Ectodermal cell (in vitro differentiated cells): ENCODE measurements at regions not wholly inside any gene's neighbourhood (a gene's known extent, or its start where the extent isn't known, plus 50 kb on each side); places are given as distances from the start of the nearest gene placed in this dataset.

ENCODE experiments used
- H3K27ac ChIP-seq: 2 replicates; pipeline ENCODE4 v1.7.0; 2013; ENCODE audit warnings: mild to moderate bottlenecking, low read depth, low read length; ENCODE audit not compliant: insufficient read depth, poor library complexity, severe bottlenecking
- H3K27me3 ChIP-seq: 2 replicates; pipeline ENCODE4 v1.7.0; 2013; ENCODE audit warnings: mild to moderate bottlenecking, low read length; ENCODE audit not compliant: insufficient read depth, control insufficient read depth, poor library complexity, severe bottlenecking
- H3K36me3 ChIP-seq: one replicate; pipeline ENCODE4 v1.7.0; 2013; ENCODE audit warnings: low read length; ENCODE audit not compliant: control insufficient read depth, insufficient read depth
- H3K4me1 ChIP-seq: one replicate; pipeline ENCODE4 v1.7.0; 2013; ENCODE audit warnings: low read length; ENCODE audit not compliant: control insufficient read depth, insufficient read depth
- H3K4me3 ChIP-seq: 2 replicates; pipeline ENCODE4 v1.7.0; 2013; ENCODE audit warnings: low read depth, low read length, control low read depth; ENCODE audit not compliant: insufficient read depth
- H3K9me3 ChIP-seq: 2 replicates; pipeline ENCODE4 v1.7.0; 2013; ENCODE audit warnings: mild to moderate bottlenecking, low read length, moderate library complexity; ENCODE audit not compliant: control insufficient read depth
- WGBS, 2 experiments: methylation state at CpG; one replicate each; pipeline ENCODE4 v1.1.7; 2013; ENCODE audit warnings: missing lambda C conversion rate in 2 of 2; 5-methylcytosine and 5-hydroxymethylcytosine counted together

DNA sequence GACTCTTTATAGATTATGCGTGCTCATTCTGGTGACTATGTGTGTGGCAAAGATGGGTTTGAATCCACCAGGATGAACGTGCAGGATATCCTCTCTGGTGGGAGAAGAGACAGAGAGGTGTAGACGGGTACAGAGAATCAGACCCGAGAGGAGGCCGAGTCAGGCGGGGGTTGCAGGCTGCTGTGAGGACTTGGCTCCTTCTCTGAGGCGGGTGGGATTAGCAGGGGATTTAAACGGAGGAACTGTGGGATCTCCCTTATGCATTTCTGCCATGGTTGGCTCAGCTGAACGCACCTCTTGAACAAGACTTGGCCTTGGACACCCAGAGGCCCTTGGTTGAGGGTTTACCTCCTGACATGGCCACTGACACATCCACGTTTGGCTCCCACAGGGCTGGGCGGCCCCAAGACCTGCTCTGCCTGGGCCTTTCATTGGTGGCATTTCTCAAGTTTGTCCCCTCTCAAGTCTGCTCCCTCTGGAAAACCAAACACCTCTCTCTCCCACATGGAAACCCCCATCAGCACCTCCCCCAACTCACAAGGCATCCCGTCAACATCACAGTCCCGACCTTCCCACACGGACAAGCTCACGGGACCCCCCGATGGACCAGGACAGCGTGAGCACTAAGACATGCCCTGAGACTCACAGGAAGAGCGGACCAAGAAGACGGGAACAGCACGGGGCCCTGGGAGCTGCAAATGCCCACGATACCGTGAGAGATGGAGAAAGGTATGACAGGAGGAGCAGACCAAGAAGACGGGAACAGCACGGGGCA is 158.3 kb downstream of the RTP5 start:
- Histone ChIP-seq H3K27me3 (peaks cover 6% of the 10 kb centered on the region), H3K9me3 (no peaks in the 10 kb centered on the region), H3K27ac (no peak overlapping the region), H3K36me3 (no peaks in the 10 kb centered on the region), H3K4me3 (no peak overlapping the region), H3K4me1 (no peaks in the 10 kb centered on the region)
- 92 to 93% methylated on average over 24 of the region's 24 CpGs for WGBS, 2 experiments

DNA sequence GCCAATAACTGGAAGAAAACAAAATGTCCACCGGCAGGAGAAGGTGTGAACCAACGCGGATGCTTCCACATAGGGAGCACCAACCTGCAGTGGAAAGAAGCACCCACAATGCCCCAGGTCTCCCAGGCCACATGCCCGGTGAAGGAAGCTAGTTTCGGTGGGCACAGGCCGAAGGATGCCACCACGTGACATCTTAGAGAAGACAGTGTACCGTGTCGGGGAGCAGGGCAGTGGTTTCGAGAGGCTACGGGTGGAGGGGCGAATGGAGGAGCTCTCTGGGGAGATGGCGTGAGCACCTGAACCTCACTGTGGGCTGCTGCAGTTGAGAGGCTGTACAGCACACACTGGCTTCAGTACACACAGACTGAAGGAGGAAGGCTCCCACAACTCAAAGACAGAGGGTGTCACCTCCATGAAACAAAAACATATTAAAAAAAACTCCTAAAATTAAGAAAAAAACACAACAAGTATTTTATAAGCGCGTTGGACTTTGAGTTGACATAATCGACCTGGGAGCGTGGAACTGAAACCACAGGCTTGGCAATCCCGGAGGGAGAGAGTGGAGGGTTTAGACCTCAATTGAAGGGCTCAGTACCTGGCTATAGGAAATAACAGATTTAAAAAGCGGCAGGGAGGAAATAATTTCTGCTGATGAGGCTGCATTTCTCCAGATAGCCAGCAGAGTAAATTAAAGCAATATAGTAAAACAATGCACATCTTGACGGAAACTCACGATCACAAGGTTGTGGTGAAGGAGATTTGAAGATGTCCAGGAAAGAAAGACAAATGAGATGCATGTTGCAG is 160.1 kb downstream of the RTP5 start:
- Histone ChIP-seq H3K9me3 (no peaks in the 10 kb centered on the region), H3K27me3 (peaks cover 6% of the 10 kb centered on the region), H3K36me3 (no peaks in the 10 kb centered on the region), H3K27ac (no peak overlapping the region), H3K4me1 (no peaks in the 10 kb centered on the region), H3K4me3 (no peak overlapping the region)
- 94 to 96% methylated on average over 21 of the region's 21 CpGs for WGBS, 2 experiments

DNA sequence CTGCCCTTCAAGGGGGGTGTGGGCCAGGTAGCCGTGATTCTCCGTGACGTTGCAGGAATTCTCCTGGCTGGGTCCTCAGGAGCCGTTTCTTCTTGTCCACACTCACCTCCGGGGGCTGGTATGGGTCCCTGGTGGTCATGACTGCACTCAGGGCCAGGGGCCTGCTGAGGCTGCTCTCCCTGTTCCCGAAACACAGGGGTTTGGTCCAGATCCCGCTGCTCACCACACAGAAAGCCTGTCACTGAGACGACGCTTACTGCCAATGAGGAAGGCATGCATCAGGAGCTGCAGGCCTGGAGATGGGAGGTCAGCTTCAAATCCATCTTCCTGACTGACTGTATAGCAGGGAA is 160.7 kb downstream of the RTP5 start:
- peaks cover 6% of the 10 kb centered on the region for H3K27me3 ChIP-seq

DNA sequence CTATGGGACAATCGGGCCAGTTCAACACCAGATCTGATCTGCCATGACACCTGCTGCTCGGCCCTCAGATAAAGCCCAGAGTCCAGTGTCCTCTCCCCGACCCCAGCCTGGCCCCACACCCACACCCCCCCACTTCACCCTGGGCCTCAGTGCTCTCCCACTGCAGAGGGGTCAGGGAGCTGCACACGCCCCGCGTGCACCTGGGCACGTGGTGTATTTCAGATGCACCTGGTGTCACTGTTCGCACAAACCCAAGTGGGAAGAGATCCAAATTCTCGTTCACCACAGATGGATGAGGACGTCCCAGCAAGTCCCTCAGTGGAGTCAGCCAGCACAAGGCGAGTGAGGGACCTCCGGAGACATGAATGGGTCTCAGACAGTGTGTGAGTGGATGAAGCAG is 161.3 kb downstream of the RTP5 start:
- WGBS, 2 experiments, result 92 to 95% methylated on average over 12 of the region's 12 CpGs
- H3K36me3 ChIP-seq, result no peaks in the 10 kb centered on the region
- H3K9me3 ChIP-seq, result no peaks in the 10 kb centered on the region
- no peak overlapping the region for H3K4me3 ChIP-seq
- peaks cover 6% of the 10 kb centered on the region for H3K27me3 ChIP-seq
- H3K27ac ChIP-seq, result no peak overlapping the region
- no peaks in the 10 kb centered on the region for H3K4me1 ChIP-seq

More for the DNA sequence above, 160.7 kb downstream of the RTP5 start:
- Histone ChIP-seq H3K4me1 (no peaks in the 10 kb centered on the region), H3K27ac (no peak overlapping the region), H3K9me3 (no peaks in the 10 kb centered on the region), H3K36me3 (no peaks in the 10 kb centered on the region), H3K4me3 (no peak overlapping the region)
- 92 to 94% methylated on average over 9 of the region's 9 CpGs for WGBS, 2 experiments

DNA sequence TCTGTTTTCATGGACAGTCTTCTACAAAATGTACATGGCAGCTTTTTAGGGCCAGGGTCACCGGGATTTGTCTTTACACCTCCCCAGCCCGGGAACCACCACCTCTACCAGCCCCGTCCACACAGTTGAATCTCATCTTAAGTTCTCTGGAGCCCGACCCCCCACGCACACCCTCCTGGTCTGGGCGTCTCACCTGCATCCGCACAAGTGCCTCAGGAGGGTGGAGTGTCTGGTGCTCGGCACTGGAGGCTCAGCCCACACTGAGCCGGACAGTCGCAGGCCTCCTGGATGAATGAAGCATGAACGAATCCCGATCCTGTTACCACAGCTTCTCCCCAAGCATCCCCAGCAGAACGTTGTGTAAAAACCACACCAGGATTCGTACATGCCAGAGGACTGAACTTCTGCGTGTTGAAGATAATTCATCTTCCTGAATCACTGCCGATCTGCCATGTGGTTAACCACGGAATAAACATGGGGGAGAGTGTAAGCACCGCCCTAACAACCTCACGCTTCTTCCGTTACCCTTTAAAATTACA is 162.0 kb downstream of the RTP5 start:
- H3K4me3 ChIP-seq, result no peak overlapping the region
- H3K4me1 ChIP-seq, result no peaks in the 10 kb centered on the region
- H3K27me3 ChIP-seq, result peaks cover 6% of the 10 kb centered on the region
- no peak overlapping the region for H3K27ac ChIP-seq
- H3K36me3 ChIP-seq, result no peaks in the 10 kb centered on the region
- WGBS, 2 experiments, result 93 to 95% methylated on average over 20 of the region's 20 CpGs
- H3K9me3 ChIP-seq, result no peaks in the 10 kb centered on the region

DNA sequence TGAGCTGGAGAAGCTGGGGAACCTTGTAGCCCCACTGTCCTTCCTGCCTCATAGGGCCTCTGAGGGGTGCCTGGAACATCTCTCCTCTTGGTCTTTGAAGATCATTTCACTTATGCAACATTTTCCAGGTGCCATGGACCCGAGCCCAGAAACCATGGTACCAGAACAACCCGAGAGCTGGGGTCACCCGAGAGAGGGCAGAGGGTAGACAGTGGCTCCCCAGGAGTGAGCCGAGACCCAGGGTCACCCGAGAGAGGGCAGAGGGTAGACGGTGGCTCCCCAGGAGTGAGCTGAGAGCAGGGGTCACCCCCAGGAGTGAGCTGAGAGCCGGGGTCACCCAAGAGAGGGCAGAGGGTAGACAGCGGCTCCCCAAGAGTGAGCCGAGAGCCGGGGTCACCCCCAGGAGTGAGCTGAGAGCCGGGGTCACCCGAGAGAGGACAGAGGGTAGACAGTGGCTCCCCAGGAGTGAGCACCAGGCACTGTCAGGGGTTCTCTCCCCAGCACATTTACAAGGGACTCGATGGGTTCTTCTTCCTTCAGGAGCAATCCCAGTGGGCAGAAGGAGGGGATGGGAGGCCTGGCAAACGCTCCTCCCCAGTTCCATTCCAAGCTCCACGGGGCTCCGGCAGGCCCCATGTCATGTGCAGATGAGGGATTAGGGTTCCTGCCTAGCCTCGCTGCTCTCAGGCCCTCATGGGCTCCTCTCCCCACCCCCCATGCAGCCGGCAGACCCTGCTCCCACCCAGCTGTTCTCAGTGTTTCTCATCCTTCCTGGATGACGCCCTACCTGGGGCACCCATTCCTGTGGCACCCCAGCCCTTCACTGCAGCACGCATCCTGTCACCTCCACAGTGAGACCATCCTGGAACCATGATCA is 163.5 kb downstream of the RTP5 start:
- 73 to 74% methylated on average over 20 of the region's 20 CpGs for WGBS, 2 experiments
- no peaks in the 10 kb centered on the region for H3K36me3 ChIP-seq
- no peaks in the 10 kb centered on the region for H3K9me3 ChIP-seq
- no peak overlapping the region for H3K4me3 ChIP-seq
- no peak overlapping the region for H3K27ac ChIP-seq
- H3K27me3 ChIP-seq, result peaks cover 10% of the 10 kb centered on the region
- H3K4me1 ChIP-seq, result no peaks in the 10 kb centered on the region

DNA sequence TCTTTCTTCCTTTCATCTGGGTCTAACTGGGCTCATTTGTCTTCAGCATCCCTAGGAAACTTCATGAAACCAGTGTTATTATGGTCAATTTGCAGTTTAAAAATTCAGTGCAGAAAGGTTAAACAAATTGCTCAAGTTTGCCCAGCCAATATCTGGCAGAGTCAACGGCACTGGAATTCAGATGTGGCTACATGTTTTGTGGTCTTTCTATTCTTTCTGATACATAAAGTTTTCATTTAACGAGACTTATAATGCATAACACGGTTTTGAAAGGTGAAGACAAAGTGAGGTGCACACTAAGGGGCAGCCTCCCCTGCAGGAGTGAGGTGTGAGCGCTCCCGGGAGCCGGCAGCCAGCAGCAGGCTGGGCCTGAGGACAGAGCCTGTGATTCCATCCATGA is 164.6 kb downstream of the RTP5 start:
- WGBS, 2 experiments, result 83 to 84% methylated on average over 6 of the region's 6 CpGs
- Histone ChIP-seq H3K4me3 (no peak overlapping the region), H3K9me3 (no peaks in the 10 kb centered on the region), H3K4me1 (no peaks in the 10 kb centered on the region), H3K27ac (no peak overlapping the region), H3K36me3 (no peaks in the 10 kb centered on the region), H3K27me3 (peaks cover 15% of the 10 kb centered on the region)

DNA sequence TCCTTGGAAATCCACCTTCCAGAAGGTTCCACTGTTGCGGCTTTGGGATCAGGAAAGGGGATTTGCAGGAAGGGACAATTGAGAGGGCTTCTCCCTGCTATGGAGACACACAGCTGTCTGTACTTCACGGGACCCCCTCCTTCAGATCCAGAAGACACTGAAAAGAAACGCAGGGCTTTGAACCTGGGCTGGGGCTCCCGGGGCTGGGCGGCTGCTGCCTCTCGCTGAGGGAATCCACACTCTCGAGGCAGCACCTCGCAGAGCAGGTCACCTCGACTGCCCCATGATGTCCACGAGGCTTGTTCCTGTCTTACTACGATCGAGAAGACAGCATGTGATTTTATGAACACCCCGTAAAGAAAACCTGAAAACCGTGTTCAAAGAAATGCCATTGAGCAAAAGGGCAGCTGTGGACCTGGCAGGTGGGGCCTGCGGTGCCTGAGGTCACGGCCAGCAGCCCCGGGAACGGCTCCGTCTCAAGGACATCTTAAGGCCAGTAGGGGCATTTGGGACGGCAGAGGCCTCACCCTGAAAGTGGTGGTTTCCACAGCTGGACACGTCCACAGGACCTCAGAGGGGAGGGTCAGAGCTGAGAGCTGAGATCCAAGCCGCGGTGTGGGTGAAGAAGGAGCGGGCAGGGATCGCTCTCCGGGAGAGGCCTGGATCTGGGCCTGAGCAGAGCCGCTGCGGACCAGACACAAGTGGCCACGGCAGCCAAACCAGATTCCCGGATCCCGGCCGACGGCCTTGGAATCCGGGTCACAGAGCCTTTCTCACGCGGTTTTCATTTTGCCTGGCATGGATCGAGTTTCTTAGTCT is 165.7 kb downstream of the RTP5 start:
- Histone ChIP-seq H3K4me3 (no peak overlapping the region), H3K36me3 (no peaks in the 10 kb centered on the region), H3K9me3 (no peaks in the 10 kb centered on the region), H3K27me3 (peaks cover 24% of the 10 kb centered on the region), H3K27ac (no peak overlapping the region), H3K4me1 (no peaks in the 10 kb centered on the region)
- 91 to 93% methylated on average over 37 of the region's 37 CpGs for WGBS, 2 experiments

DNA sequence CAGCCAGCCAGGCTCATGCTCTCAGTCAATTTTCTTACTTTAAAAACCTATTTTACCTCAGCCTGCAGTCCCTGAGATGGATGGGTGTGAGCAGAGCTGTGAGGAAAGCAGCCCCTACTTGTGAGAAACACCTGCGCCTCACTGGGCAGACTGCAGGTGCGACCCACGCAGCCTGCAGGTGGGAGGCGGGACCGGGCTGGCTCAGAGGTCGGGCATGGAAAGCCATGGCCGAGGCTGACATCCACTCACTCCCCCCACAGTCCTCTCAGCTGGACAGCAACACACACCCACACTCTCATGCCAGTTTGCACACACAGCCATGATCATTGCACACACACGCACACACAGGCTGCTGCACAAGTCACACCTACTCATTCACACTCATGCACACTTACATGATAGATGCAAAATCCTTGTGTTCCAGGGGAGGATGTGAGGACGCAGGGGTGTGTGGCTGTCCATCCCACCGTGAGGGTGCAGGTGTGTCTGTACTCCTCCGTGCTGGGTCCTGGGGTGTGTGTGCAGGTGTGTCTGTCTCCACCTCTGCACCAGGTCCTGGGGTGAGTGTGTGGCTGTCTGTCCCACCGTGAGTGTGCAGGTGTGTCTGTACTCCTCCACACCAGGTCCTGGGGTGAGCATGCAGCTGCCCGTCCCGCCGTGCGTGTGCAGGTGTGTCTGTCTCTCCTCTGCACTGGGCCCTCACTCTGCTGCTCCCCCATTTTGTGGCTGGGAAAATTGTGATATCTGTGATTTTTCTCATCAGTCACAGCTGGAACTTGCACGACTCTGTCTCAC is 166.5 kb downstream of the RTP5 start:
- Histone ChIP-seq H3K27ac (no peak overlapping the region), H3K4me3 (no peak overlapping the region), H3K36me3 (no peaks in the 10 kb centered on the region), H3K9me3 (no peaks in the 10 kb centered on the region), H3K27me3 (peaks cover 33% of the 10 kb centered on the region), H3K4me1 (no peaks in the 10 kb centered on the region)
- WGBS, 2 experiments, result 91 to 92% methylated on average over 17 of the region's 17 CpGs
